GM23248 (cell line): ENCODE measurements at regions not wholly inside any gene's neighbourhood (a gene's known extent, or its start where the extent isn't known, plus 50 kb on each side); places are given as distances from the start of the nearest gene placed in this dataset.

Experiments
- DNase-seq: peaks from one replicate; pipeline ENCODE4 v3.0.0-alpha.2; 2015
- H2AFZ ChIP-seq: fragments of 200-600 bp; sonication (generic); 2 replicates; pipeline ENCODE4 v1.6.1; 2016; ENCODE audit warnings: antibody characterized with exemption
- H3F3A ChIP-seq: fragments of 200-600 bp; sonication (generic); 2 replicates; pipeline ENCODE4 v1.6.1; 2016; ENCODE audit warnings: mild to moderate bottlenecking, antibody characterized with exemption, mixed run types; ENCODE audit not compliant: insufficient read depth
- H3K27ac ChIP-seq: fragments of 200-600 bp; sonication (generic); 2 replicates; pipeline ENCODE4 v1.5.1; 2016; ENCODE audit warnings: mild to moderate bottlenecking
- H3K27me3 ChIP-seq: fragments of 200-600 bp; sonication (generic); replicated peaks from 2 replicates; pipeline ENCODE4 v1.6.1; 2016; ENCODE audit warnings: mild to moderate bottlenecking; ENCODE audit not compliant: insufficient read depth
- H3K36me3 ChIP-seq: fragments of 200-600 bp; sonication (generic); 2 replicates; pipeline ENCODE4 v1.6.1; 2016; ENCODE audit warnings: low read depth, mild to moderate bottlenecking
- H3K4me1 ChIP-seq: fragments of 200-600 bp; sonication (generic); 2 replicates; pipeline ENCODE4 v1.6.1; 2016; ENCODE audit warnings: mild to moderate bottlenecking; ENCODE audit not compliant: insufficient read depth
- H3K4me2 ChIP-seq: fragments of 200-600 bp; sonication (generic); one replicate; pipeline ENCODE4 v1.6.1; 2016; ENCODE audit warnings: mild to moderate bottlenecking; ENCODE audit not compliant: unreplicated experiment
- H3K4me3 ChIP-seq: fragments of 200-600 bp; sonication (generic); 2 replicates; pipeline ENCODE4 v1.5.1; 2016; ENCODE audit warnings: mild to moderate bottlenecking
- H3K79me2 ChIP-seq: fragments of 200-600 bp; sonication (generic); 2 replicates; pipeline ENCODE4 v1.6.1; 2016; ENCODE audit warnings: mild to moderate bottlenecking; ENCODE audit not compliant: insufficient read depth
- H3K9ac ChIP-seq: fragments of 200-600 bp; sonication (generic); 2 replicates; pipeline ENCODE4 v1.6.1; 2016; ENCODE audit warnings: mild to moderate bottlenecking
- H3K9me2 ChIP-seq: fragments of 200-600 bp; sonication (generic); 2 replicates; pipeline ENCODE4 v1.6.1; 2016; ENCODE audit warnings: mixed run types, mild to moderate bottlenecking, moderate library complexity; ENCODE audit not compliant: insufficient read depth
- H3K9me3 ChIP-seq: fragments of 200-600 bp; sonication (generic); one replicate; pipeline ENCODE4 v1.6.1; 2017; ENCODE audit warnings: low read depth
- H4K20me1 ChIP-seq: fragments of 200-600 bp; sonication (generic); 2 replicates; pipeline ENCODE4 v1.6.0; 2016; ENCODE audit not compliant: insufficient read depth
- EZH2 ChIP-seq: fragments of 200-600 bp; sonication (generic); IDR thresholded peaks from 2 replicates; pipeline ENCODE4 v1.6.1; 2018; ENCODE audit warnings: antibody characterized with exemption, mild to moderate bottlenecking; ENCODE audit not compliant: insufficient read depth, poor library complexity, severe bottlenecking
- EZH2phosphoT487 ChIP-seq: fragments of 200-600 bp; sonication (generic); IDR thresholded peaks from 2 replicates; pipeline ENCODE4 v1.6.1; 2018; ENCODE audit warnings: antibody characterized with exemption, moderate library complexity, mild to moderate bottlenecking, low read depth; ENCODE audit not compliant: insufficient read depth
- WGBS, 2 experiments: methylation state at CpG; one replicate each; pipeline ENCODE4 v1.1.6; 2015 to 2017; ENCODE audit warnings: low lambda C conversion rate in 2 of 2, low coverage in 1 of 2; ENCODE audit errors: missing lambda C conversion rate in 2 of 2; 5-methylcytosine and 5-hydroxymethylcytosine counted together
- in situ Hi-C: fragments of 300-500 bp; cut with MboI; formaldehyde crosslinking; loops from 2 replicates; pipeline ENCODE4 v1.15.0; 2020

DNA sequence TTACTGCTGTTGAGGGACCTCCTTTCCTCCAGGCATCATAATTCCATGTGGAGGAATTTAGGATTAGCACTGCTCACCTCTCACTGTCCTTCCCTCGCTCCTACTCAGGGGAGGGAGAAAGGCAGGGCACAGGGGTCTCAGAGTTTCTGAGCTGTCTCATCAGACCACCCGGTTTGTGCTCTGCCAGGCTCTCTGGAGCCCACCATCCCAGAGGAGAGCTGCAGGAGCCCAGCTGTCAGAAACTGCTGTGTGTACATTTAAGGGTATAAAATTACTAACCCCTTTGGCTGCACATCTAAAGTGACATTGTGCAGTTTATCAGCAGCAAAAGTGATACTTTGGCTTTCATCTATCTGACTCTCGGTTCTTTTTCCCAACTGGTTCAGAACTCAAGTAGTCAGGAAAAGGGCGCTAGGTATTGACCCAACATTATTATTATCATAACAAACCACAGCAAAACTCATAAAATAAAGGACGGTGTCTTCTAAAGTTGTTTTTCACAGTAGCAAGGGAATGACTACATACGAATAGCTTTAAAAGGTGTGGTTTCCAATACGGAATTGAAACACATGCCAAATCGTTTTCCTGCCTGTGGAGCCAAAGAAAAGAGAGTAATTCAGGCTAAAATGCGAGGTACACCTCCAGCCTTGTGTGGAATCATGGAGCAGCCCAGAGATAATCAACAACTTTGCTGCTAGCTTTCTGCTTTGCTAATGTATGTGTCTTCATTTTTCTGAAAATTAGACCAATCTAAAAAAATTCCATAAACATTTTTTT, 348.1 kb downstream of the TMEM167A start:
- H3K27ac ChIP-seq: no peak overlapping the region
- DNase-seq: no peak
- H3K9me2 ChIP-seq: no peaks in the 10 kb centered on the region
- H3K4me2 ChIP-seq: no peak overlapping the region
- no peaks in the 10 kb centered on the region for H3K4me1 ChIP-seq
- 48 to 52% methylated on average over 9 of the region's 9 CpGs for WGBS, 2 experiments
- H3K9ac ChIP-seq: no peak overlapping the region
- H3K27me3 ChIP-seq: no peaks in the 10 kb centered on the region
- H3K79me2 ChIP-seq: no peaks in the 10 kb centered on the region
- H3K36me3 ChIP-seq: no peaks in the 10 kb centered on the region
- TF ChIP-seq EZH2 (no peak), EZH2phosphoT487 (no peak)
- in situ Hi-C loops: no loop called here
- H3F3A ChIP-seq: no peaks in the 10 kb centered on the region
- no peak overlapping the region for H2AFZ ChIP-seq
- no peak overlapping the region for H3K4me3 ChIP-seq
- H3K9me3 ChIP-seq: no peaks in the 10 kb centered on the region
- H4K20me1 ChIP-seq: no peaks in the 10 kb centered on the region

DNA sequence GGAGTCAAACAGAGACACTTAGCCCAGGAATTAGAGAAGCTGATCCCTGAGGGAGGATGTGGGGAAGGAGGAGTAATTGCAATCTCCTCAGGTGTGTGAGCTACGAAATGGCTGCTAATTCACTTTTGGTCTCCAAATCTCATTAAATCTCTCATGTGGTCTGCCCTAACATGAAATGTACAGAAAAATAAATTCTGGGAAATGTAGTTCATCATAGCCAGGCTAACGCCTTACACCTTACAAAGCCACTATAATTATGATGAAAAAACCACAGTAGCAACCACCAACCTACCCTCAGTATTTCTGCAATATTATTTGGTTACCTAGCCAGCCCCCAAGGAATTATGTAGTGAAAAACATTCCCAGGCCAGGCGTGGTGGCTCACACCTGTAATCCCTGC, 354.0 kb downstream of the TMEM167A start:
- 40 to 41% methylated on average over 3 of the region's 3 CpGs for WGBS, 2 experiments
- H3K4me2 ChIP-seq: no peak overlapping the region
- no peak overlapping the region for H2AFZ ChIP-seq
- H3K27ac ChIP-seq: no peak overlapping the region
- in situ Hi-C loops: no loop called here
- no peak for TF ChIP-seq EZH2
- no peak for TF ChIP-seq EZH2phosphoT487
- H3F3A ChIP-seq: no peaks in the 10 kb centered on the region
- no peaks in the 10 kb centered on the region for H3K4me1 ChIP-seq
- H3K36me3 ChIP-seq: no peaks in the 10 kb centered on the region
- no peak for DNase-seq
- H3K79me2 ChIP-seq: no peaks in the 10 kb centered on the region
- no peaks in the 10 kb centered on the region for H4K20me1 ChIP-seq
- no peak overlapping the region for H3K4me3 ChIP-seq
- H3K9ac ChIP-seq: no peak overlapping the region
- H3K9me3 ChIP-seq: no peaks in the 10 kb centered on the region
- H3K27me3 ChIP-seq: no peaks in the 10 kb centered on the region
- no peaks in the 10 kb centered on the region for H3K9me2 ChIP-seq

DNA sequence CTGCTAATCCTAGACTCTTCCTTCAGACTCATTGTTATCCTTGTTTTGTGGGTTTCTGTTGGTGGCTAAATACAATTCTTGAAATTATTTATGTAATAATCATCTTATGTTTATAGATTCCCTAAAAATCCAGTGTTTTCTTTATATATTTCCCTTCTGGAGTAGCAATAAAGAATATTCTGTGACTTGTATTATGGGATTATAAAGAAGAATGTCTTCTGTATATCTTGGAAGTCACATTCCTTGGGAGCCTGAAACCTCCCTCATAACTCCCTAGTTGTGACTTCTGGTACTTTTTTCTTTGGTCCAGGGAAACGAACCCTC, 356.1 kb downstream of the TMEM167A start:
- no peaks in the 10 kb centered on the region for H4K20me1 ChIP-seq
- no peak for TF ChIP-seq EZH2
- no peak for TF ChIP-seq EZH2phosphoT487
- no peak overlapping the region for H2AFZ ChIP-seq
- no peaks in the 10 kb centered on the region for H3K4me1 ChIP-seq
- no peaks in the 10 kb centered on the region for H3K79me2 ChIP-seq
- no peak overlapping the region for H3K27ac ChIP-seq
- no peaks in the 10 kb centered on the region for H3F3A ChIP-seq
- 44 to 53% methylated on average over 1 of the region's 1 CpG for WGBS, 2 experiments
- no peaks in the 10 kb centered on the region for H3K9me3 ChIP-seq
- in situ Hi-C loops: no loop called here
- no peaks in the 10 kb centered on the region for H3K27me3 ChIP-seq
- no peaks in the 10 kb centered on the region for H3K9me2 ChIP-seq
- no peak overlapping the region for H3K4me2 ChIP-seq
- H3K4me3 ChIP-seq: no peak overlapping the region
- DNase-seq: no peak
- H3K9ac ChIP-seq: no peak overlapping the region
- H3K36me3 ChIP-seq: no peaks in the 10 kb centered on the region

DNA sequence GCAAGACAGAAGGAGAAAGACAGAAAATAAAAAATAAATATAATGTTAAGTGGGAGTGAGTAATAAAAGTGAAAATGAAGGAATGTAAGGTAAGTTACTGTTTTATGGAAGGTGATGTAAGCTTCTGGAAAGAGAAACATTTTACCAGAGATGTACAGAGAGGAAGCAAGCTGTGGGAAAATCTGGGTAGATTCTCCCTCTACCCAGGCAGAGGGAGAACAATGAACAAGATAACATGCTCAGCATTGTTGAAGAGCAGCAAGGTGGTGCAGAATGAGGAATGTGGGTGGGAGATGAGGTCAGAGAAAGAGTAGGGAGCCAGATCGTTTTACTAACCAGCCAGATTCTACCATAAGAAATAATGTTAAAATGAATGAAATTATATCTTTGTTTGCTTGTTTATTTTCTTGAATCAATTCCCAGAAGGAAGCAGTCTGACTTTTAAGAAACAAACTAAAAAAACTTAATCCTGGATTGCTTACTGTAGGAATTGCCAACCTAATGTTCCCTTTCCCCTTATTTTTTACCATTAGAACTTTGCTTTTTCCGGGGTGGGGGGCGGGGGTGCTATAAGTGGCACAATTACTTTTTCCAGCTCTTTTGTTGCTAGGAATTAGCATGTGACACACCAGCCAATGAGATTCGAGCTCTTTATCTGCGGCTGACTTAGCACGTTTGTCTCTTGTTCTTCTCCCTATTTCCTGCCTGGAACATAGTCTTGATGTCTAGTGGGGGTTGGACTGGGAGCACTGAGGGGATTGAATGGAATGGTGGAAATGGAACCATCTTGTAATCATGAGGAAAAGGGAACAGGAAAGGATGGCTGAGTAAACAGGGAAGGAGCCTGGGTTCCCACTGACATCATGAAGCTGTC, 356.7 kb downstream of the TMEM167A start:
- Histone ChIP-seq H3K4me2 (no peak overlapping the region), H3K4me1 (no peaks in the 10 kb centered on the region), H2AFZ (no peak overlapping the region), H3F3A (no peaks in the 10 kb centered on the region), H3K9me3 (no peaks in the 10 kb centered on the region), H3K27ac (no peak overlapping the region), H3K27me3 (no peaks in the 10 kb centered on the region), H3K9ac (no peak overlapping the region), H4K20me1 (no peaks in the 10 kb centered on the region), H3K9me2 (no peaks in the 10 kb centered on the region), H3K79me2 (no peaks in the 10 kb centered on the region), H3K36me3 (no peaks in the 10 kb centered on the region), H3K4me3 (no peak overlapping the region)
- TF ChIP-seq EZH2phosphoT487 (no peak), EZH2 (no peak)
- 30 to 35% methylated on average over 6 of the region's 6 CpGs for WGBS, 2 experiments
- DNase-seq: no peak
- in situ Hi-C loops: no loop called here
